Caco-2 (cell line): ENCODE measurements at regions not wholly inside any gene's neighbourhood (a gene's known extent, or its start where the extent isn't known, plus 50 kb on each side); places are given as distances from the start of the nearest gene placed in this dataset.

Experiments
- BruUV-seq: library from RNA; stranded (reverse); fragments of 400-500 nt; replicated peaks from 2 replicates; lab custom pipeline; 2021; lab: Mats Ljungman, UMichigan
- CTCF ChIA-PET: fragments of 300-600 bp; sonication (Branson Sonifier 250); formaldehyde crosslinking; loops from one replicate; lab custom pipeline; 2022; ENCODE audit warnings: antibody characterized with exemption; lab: Charles Lee
- POLR2A ChIA-PET: fragments of 300-600 bp; sonication (Branson Sonifier 250); formaldehyde crosslinking; loops from one replicate; lab custom pipeline; 2022; ENCODE audit warnings: antibody characterized with exemption; lab: Charles Lee
- DNase-seq, 2 experiments: peaks; one replicate each; pipeline versions ENCODE4 v3.0.0 to v3.0.0-alpha.2; 2020 to 2022
- H3K27me3 ChIP-seq: replicated peaks from 2 replicates; pipeline ENCODE4 v1.6.0; 2011; ENCODE audit warnings: low read length; ENCODE audit not compliant: control insufficient read depth, insufficient read depth
- H3K36me3 ChIP-seq: 2 replicates; pipeline ENCODE4 v1.5.1; 2011; ENCODE audit warnings: low read length; ENCODE audit not compliant: control insufficient read depth, insufficient read depth
- H3K4me1 ChIP-seq: fragments of 250-450 bp; sonication (Bioruptor Pico); 2 replicates; pipeline ENCODE4 v1.5.1; 2020; ENCODE audit warnings: mild to moderate bottlenecking
- H3K4me3 ChIP-seq: 2 replicates; pipeline ENCODE4 v1.5.1; 2011; ENCODE audit warnings: low read depth, mild to moderate bottlenecking, control low read depth, low read length
- H3K9me3 ChIP-seq: fragments of 250-450 bp; sonication (Bioruptor Pico); 2 replicates; pipeline ENCODE4 v1.5.1; 2020; ENCODE audit warnings: mild to moderate bottlenecking, moderate library complexity
- H3K27ac Mint-ChIP-seq: one replicate; pipeline ENCODE4 v1.8.0; 2022; ENCODE audit warnings: mixed read lengths; ENCODE audit not compliant: unreplicated experiment
- H3K27me3 Mint-ChIP-seq: one replicate; pipeline ENCODE4 v1.8.0; 2022; ENCODE audit warnings: mixed read lengths; ENCODE audit not compliant: insufficient read depth, unreplicated experiment
- H3K36me3 Mint-ChIP-seq: one replicate; pipeline ENCODE4 v1.8.0; 2022; ENCODE audit warnings: mild to moderate bottlenecking, mixed read lengths; ENCODE audit not compliant: insufficient read depth, unreplicated experiment
- H3K4me1 Mint-ChIP-seq: one replicate; pipeline ENCODE4 v1.8.0; 2022; ENCODE audit warnings: low read depth, mixed read lengths; ENCODE audit not compliant: unreplicated experiment
- H3K4me3 Mint-ChIP-seq: one replicate; pipeline ENCODE4 v1.8.0; 2022; ENCODE audit warnings: mild to moderate bottlenecking, moderate library complexity, mixed read lengths; ENCODE audit not compliant: unreplicated experiment
- H3K9me3 Mint-ChIP-seq: one replicate; pipeline ENCODE4 v1.8.0; 2022; ENCODE audit warnings: mixed read lengths; ENCODE audit not compliant: unreplicated experiment
- intact Hi-C: fragments of 100-400 bp; cut with micrococcal nuclease; formaldehyde crosslinking; loops from one replicate; pipeline ENCODE4 v1.10.0; 2022; ENCODE audit not compliant: unreplicated experiment
- TF ChIP-seq, protein P1 (sequence below), 2 experiments: fragments of 200-600 bp in 1 of 2; IDR thresholded peaks; 1 replicate in 1 of 2; 2 replicates in 1 of 2; pipeline versions ENCODE4 v1.5.1 to v1.8.0; 2011 to 2022; ENCODE audit warnings: antibody characterized with exemption in 1 of 2, control low read depth in 1 of 2, inconsistent platforms in 1 of 2, low read depth in 1 of 2, low read length in 1 of 2, mild to moderate bottlenecking in 1 of 2, moderate library complexity in 1 of 2; ENCODE audit not compliant: insufficient read depth in 1 of 2, severe bottlenecking in 1 of 2, unreplicated experiment in 1 of 2

DNA sequence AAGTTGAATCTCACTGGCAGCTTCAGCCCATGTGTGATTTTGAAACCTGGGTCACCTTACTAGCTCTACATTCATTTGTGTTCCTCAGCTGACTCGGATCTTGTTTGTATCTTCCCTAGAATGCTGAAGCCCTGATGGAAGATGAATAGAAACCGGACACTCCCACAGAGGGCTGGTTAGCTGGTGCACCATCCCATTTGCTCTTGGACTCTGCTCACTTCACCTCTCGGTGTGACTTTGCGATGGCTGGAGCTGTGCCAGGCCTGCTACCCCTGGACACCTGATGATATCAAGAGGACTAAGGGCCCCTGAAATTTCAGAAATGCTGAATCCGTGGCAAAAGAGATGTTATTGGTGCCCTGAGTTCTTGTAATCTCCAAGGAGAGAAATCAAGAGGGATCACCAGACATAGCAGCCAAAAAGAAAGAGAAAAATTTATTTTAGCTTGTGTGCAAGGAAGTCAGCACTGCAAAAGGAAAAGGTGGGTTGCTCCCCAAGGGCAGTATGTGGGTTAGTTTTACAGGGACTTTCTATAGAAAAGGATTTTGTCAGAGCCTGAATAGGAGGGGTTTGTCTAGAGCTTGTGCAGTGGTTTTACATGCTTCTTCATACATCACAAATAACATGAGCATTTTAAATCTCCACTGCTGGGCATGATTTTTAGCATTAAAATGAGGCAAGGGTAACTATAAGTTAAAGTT lies 426.3 kb upstream of the NOX3 start:
- ChIA-PET POLR2A (no interaction called here), CTCF (no interaction called here)
- Mint-ChIP-seq H3K36me3 (no peaks in the 10 kb centered on the region), H3K9me3 (no peaks in the 10 kb centered on the region), H3K27ac (no peak overlapping the region), H3K27me3 (peaks cover 3% of the 10 kb centered on the region), H3K4me1 (no peaks in the 10 kb centered on the region), H3K4me3 (no peak overlapping the region)
- TF ChIP-seq, protein P1, sequence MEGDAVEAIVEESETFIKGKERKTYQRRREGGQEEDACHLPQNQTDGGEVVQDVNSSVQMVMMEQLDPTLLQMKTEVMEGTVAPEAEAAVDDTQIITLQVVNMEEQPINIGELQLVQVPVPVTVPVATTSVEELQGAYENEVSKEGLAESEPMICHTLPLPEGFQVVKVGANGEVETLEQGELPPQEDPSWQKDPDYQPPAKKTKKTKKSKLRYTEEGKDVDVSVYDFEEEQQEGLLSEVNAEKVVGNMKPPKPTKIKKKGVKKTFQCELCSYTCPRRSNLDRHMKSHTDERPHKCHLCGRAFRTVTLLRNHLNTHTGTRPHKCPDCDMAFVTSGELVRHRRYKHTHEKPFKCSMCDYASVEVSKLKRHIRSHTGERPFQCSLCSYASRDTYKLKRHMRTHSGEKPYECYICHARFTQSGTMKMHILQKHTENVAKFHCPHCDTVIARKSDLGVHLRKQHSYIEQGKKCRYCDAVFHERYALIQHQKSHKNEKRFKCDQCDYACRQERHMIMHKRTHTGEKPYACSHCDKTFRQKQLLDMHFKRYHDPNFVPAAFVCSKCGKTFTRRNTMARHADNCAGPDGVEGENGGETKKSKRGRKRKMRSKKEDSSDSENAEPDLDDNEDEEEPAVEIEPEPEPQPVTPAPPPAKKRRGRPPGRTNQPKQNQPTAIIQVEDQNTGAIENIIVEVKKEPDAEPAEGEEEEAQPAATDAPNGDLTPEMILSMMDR (IDR thresholded peaks at IDR 0.05; ENCODE audit: insufficient read depth in 1 of 2, low read depth in 1 of 2, low read length in 1 of 2, severe bottlenecking in 1 of 2, unreplicated experiment in 1 of 2), result no peak
- no peaks in the 10 kb centered on the region for H3K9me3 ChIP-seq
- no peaks in the 10 kb centered on the region for H3K36me3 ChIP-seq
- BruUV-seq, result no TSS peak
- H3K27me3 ChIP-seq, result no peaks in the 10 kb centered on the region
- DNase-seq, result no peak
- no peak overlapping the region for H3K4me3 ChIP-seq
- H3K4me1 ChIP-seq, result no peaks in the 10 kb centered on the region
- intact Hi-C loops, result no loop called here

DNA sequence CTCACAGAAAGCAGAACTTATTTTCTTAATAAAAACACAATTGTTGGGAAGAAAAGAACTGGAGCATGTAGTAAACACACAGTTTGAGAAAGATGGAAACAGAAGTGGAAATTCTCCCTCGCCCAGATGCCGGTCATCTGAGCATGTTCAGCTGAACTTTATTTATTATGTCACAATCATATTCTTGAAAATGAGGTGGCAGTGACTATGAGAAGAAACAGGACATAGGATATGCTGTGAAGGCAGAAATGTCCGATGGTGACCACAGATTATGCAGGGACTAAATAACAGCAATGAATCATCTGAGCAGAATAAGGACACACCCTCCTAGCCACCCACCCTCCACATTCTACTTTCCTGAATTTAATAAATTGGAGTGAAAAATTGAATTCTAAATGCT lies 425.3 kb upstream of the NOX3 start:
- no peak overlapping the region for H3K4me3 ChIP-seq
- H3K9me3 ChIP-seq, result no peaks in the 10 kb centered on the region
- POLR2A ChIA-PET, result no interaction called here
- CTCF ChIA-PET, result no interaction called here
- Mint-ChIP-seq H3K27ac (no peak overlapping the region), H3K4me3 (no peak overlapping the region), H3K9me3 (no peaks in the 10 kb centered on the region), H3K27me3 (peaks cover 3% of the 10 kb centered on the region), H3K4me1 (no peaks in the 10 kb centered on the region), H3K36me3 (no peaks in the 10 kb centered on the region)
- no peaks in the 10 kb centered on the region for H3K36me3 ChIP-seq
- intact Hi-C loops, result no loop called here
- TF ChIP-seq, protein P1 (IDR thresholded peaks at IDR 0.05; ENCODE audit: insufficient read depth in 1 of 2, low read depth in 1 of 2, low read length in 1 of 2, severe bottlenecking in 1 of 2, unreplicated experiment in 1 of 2), result no peak
- no peaks in the 10 kb centered on the region for H3K4me1 ChIP-seq
- DNase-seq, result no peak
- no TSS peak for BruUV-seq
- H3K27me3 ChIP-seq, result no peaks in the 10 kb centered on the region

DNA sequence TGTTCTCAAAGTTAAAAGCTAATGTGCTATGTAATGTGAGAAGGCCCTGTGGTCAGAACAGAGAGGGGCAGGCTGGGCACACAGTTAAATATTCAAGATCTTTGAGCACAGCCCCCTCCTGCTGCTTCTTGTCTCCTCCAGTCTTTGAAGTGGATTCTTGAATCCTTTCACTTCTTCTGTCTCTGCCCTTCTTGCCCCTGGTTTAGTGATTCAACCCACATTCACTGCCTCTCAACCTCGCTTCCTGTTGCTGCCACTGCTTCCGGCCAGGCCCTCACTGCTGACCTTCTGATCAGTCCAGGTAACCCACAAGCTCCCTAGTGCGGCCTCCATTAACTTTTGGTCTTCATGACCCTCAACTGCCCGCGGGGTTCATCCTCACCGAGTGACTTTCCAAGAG lies 417.3 kb upstream of the NOX3 start:
- intact Hi-C loops, result no loop called here
- no peaks in the 10 kb centered on the region for H3K27me3 ChIP-seq
- ChIA-PET CTCF (no interaction called here), POLR2A (no interaction called here)
- no peaks in the 10 kb centered on the region for H3K36me3 ChIP-seq
- H3K36me3 Mint-ChIP-seq, result no peaks in the 10 kb centered on the region
- peaks cover 2% of the 10 kb centered on the region for H3K27me3 Mint-ChIP-seq
- no TSS peak for BruUV-seq
- H3K4me1 Mint-ChIP-seq, result no peaks in the 10 kb centered on the region
- no peaks in the 10 kb centered on the region for H3K4me1 ChIP-seq
- H3K4me3 ChIP-seq, result no peak overlapping the region
- no peak overlapping the region for H3K4me3 Mint-ChIP-seq
- H3K9me3 Mint-ChIP-seq, result no peaks in the 10 kb centered on the region
- no peak overlapping the region for H3K27ac Mint-ChIP-seq
- TF ChIP-seq, protein P1 (IDR thresholded peaks at IDR 0.05; ENCODE audit: insufficient read depth in 1 of 2, low read depth in 1 of 2, low read length in 1 of 2, severe bottlenecking in 1 of 2, unreplicated experiment in 1 of 2), result no peak
- no peak for DNase-seq
- H3K9me3 ChIP-seq, result no peaks in the 10 kb centered on the region
